NCI-H2171 (cell line): ENCODE measurements at regions not wholly inside any gene's neighbourhood (a gene's known extent, or its start where the extent isn't known, plus 50 kb on each side); places are given as distances from the start of the nearest gene placed in this dataset.

Experiments used
- DNase-seq: peaks from one replicate; lab custom pipeline; 2025; lab: John Stamatoyannopoulos, UW

GRCh38 chr13:33466262-33466661, 180.7 kb upstream of the STARD13 start:
- DNase-seq = no peak

GRCh38 chr13:33467556-33467955, 182.0 kb upstream of the STARD13 start:
- no peak for DNase-seq

- DNase-seq = no peak
These were observed 185.6 kb upstream of the STARD13 start for GRCh38 chr13:33471204-33471603.

- DNase-seq = no peak
These were observed 186.9 kb upstream of the STARD13 start for GRCh38 chr13:33472446-33472845.

GRCh38 chr13:33479105-33479504, 193.6 kb upstream of the STARD13 start:
- DNase-seq = no peak

- DNase-seq = no peak
These were observed 195.0 kb upstream of the STARD13 start for GRCh38 chr13:33480561-33480960.

- DNase-seq = no peak
These were observed 197.9 kb upstream of the STARD13 start for GRCh38 chr13:33483471-33483870.

- DNase-seq = no peak
These were observed 199.7 kb upstream of the STARD13 start for GRCh38 chr13:33485247-33485646.

- DNase-seq = no peak
These were observed 202.2 kb upstream of the STARD13 start for GRCh38 chr13:33487575-33488243.

- DNase-seq = no peak
These were observed 204.0 kb upstream of the STARD13 start for GRCh38 chr13:33489563-33489962.

- DNase-seq = no peak
These were observed 205.1 kb upstream of the STARD13 start for GRCh38 chr13:33490461-33491327.

GRCh38 chr13:33493672-33494365, 208.3 kb upstream of the STARD13 start:
- no peak for DNase-seq

GRCh38 chr13:33494596-33495204, 209.1 kb upstream of the STARD13 start:
- DNase-seq = no peak

GRCh38 chr13:33496336-33496735, 210.8 kb upstream of the STARD13 start:
- DNase-seq = no peak

- no peak for DNase-seq
These were observed 211.7 kb upstream of the STARD13 start for GRCh38 chr13:33497146-33497845.

GRCh38 chr13:33508060-33508459, 222.5 kb upstream of the STARD13 start:
- no peak for DNase-seq

GRCh38 chr13:33509642-33510229, 224.2 kb upstream of the STARD13 start:
- DNase-seq = no peak

GRCh38 chr13:33510350-33510970, 224.9 kb upstream of the STARD13 start:
- no peak for DNase-seq

GRCh38 chr13:33512880-33513554, 227.5 kb upstream of the STARD13 start:
- no peak for DNase-seq

- DNase-seq = no peak
These were observed 228.8 kb upstream of the STARD13 start for GRCh38 chr13:33514362-33514761.
